ENCODE measurements at regions not wholly inside any gene's neighbourhood (a gene's known extent, or its start where the extent isn't known, plus 50 kb on each side); places are given as distances from the start of the nearest gene placed in this dataset.
A peak's percentile ranks its signal among the peaks of the same experiment; 100 is the strongest.

DNA sequence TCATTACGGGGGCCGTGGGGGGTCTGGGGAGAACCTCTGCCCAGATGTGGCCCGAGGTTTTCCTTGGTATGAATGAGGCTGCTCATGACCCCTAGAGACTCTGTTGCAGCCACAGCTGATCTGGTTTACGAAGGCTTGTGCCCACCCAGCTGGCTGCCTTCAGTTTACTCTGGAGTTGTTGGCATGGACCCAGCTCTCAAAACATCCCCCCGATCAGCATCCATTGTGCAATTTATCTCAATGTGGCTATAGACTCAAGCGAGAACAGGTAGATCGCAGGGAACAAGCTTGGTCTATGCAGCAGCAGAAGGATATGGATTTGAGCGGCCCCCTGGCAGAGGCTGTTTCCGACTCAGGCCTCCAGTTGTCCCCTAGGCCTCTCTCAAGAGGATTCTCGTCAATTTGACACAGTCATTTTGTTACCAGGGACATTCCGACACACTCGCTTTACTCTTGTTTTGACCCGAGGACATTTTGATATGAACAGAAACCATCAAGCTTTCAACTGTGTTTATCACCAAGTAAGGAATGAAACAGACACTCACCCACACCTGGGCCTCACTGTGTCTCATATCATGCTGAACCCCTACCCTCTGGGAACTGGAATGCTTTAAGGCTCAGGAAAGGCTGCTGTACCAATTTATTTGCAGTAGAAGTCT lies 161.5 kb downstream of the KATNAL1 start:
- in situ Hi-C loops (cut with HindIII; ENCODE audit: low sequenced_read_pairs) = no loop called here
- no peak overlapping the region for H3K4me3 ChIP-seq (ENCODE audit: low read depth, low read length)
- TF ChIP-seq, protein P1, sequence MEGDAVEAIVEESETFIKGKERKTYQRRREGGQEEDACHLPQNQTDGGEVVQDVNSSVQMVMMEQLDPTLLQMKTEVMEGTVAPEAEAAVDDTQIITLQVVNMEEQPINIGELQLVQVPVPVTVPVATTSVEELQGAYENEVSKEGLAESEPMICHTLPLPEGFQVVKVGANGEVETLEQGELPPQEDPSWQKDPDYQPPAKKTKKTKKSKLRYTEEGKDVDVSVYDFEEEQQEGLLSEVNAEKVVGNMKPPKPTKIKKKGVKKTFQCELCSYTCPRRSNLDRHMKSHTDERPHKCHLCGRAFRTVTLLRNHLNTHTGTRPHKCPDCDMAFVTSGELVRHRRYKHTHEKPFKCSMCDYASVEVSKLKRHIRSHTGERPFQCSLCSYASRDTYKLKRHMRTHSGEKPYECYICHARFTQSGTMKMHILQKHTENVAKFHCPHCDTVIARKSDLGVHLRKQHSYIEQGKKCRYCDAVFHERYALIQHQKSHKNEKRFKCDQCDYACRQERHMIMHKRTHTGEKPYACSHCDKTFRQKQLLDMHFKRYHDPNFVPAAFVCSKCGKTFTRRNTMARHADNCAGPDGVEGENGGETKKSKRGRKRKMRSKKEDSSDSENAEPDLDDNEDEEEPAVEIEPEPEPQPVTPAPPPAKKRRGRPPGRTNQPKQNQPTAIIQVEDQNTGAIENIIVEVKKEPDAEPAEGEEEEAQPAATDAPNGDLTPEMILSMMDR (IDR thresholded peaks at IDR 0.05; ENCODE audit: low read depth, low read length, missing control alignments) = no peak
- no peak for DNase-seq (ENCODE audit: low read depth)

DNA sequence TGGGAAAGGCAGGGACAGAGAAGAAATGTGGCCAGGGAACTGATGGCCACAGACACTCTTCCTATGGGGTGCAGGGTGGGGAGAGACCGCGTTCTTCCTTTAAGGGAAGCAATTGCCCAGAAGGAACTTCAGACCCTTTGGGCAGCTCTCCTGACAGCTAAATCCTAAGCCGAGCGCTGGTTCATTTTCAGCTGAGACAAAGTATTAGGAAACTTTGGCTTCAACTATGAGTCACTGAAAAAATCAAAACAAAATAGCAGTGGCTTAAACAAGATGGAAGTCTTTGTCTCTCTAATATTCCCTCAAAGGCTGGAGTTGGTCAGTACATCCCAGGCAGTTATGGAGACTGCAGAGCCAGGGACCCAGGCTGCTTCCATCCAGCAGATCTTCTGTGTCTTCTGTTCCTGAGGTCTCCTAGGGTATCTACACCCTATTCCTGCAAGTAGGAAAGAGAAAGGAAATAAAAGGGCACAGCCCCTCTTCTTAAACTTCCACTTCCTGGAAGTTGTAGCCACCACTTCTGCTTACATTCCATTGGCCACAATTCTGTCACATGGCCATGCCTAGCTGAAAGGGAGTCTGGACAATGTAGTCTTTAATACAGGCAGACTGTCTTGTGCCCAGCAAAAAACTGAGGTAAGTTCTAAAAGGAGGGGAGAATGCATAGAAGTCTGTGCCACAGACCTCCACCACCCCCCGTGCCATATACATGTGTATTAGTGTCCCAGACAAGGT lies 163.5 kb downstream of the KATNAL1 start:
- in situ Hi-C loops (cut with HindIII; ENCODE audit: low sequenced_read_pairs) = no loop called here
- no peak overlapping the region for H3K4me3 ChIP-seq (ENCODE audit: low read depth, low read length)
- DNase-seq (ENCODE audit: low read depth) = no peak
- TF ChIP-seq, protein P1 (IDR thresholded peaks at IDR 0.05; ENCODE audit: low read depth, low read length, missing control alignments) = no peak

DNA sequence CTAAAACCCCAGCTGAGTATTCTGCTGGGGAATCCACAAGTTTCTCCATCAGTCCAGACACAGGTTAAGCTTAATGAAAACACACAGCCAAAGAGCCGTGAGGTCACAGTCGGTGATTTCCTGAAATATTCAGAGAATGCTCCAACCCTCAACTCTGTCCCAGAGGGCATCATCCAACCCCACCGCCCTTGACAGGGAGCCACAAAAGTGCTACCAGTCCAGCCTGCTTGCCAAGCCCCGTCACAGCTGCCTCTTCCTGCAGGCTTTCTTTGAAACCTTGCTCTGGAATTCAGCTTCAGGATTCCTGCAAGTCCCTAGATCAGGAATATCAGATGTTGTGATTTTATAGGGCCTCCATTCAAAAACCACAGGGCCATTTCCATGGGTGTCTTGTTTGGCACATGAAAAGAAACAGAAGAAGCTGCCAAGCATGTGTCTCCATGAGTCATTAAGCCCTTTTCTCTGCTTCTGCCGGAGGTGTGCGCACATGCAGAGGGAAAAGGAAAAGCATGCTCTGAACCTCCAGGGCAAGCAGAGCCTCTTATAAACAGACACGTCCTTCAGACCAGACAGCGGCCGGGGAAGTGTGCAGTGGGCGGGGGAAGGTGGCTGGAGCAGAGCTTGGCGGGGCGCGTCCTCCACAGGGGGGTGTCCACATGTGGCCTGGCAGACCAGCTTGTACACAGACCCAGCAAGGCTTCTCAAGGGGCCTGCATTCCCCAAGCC lies 164.7 kb downstream of the KATNAL1 start:
- DNase-seq (ENCODE audit: low read depth) = peak; percentile 98
- H3K4me3 ChIP-seq (ENCODE audit: low read depth, low read length) = no peak overlapping the region
- in situ Hi-C loops (cut with HindIII; ENCODE audit: low sequenced_read_pairs) = no loop called here
- TF ChIP-seq, protein P1 (IDR thresholded peaks at IDR 0.05; ENCODE audit: low read depth, low read length, missing control alignments) = no peak

DNA sequence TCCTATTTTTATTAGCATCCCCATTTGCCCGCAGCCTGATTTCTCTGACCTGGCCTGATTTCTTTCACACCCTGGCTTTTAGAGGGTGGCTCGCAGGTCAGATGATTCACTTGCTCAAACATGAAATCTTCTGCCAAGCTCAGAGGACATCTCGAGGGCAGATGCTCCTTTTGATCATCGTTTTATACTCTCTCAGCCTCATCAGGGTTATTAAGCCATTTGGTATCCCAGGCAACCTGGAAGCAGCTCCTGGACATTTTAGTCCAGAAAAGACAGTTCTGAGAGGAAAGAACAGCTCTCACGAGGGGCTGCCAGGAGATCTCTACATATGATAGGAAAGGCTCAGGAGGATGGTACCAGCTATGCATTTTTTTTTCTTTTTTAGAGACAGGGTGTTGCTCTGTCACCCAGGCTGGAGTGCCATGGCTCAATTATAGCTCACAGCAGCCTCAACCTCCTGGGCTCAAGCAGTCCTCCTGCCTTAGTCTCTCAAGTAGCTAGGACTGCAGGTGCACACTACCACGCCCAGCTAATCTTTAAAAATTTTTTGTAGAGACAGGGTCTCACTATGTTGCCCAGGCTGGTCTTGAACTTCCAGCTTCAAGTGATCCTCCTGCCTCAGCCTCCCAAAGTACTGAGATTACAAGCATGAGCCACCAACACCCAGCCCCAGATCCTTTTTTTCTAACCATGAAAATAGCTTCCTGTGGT lies 165.4 kb downstream of the KATNAL1 start:
- TF ChIP-seq, protein P1 (IDR thresholded peaks at IDR 0.05; ENCODE audit: low read depth, low read length, missing control alignments) = no peak
- H3K4me3 ChIP-seq (ENCODE audit: low read depth, low read length) = no peak overlapping the region
- DNase-seq (ENCODE audit: low read depth) = no peak
- in situ Hi-C loops (cut with HindIII; ENCODE audit: low sequenced_read_pairs) = no loop called here

DNA sequence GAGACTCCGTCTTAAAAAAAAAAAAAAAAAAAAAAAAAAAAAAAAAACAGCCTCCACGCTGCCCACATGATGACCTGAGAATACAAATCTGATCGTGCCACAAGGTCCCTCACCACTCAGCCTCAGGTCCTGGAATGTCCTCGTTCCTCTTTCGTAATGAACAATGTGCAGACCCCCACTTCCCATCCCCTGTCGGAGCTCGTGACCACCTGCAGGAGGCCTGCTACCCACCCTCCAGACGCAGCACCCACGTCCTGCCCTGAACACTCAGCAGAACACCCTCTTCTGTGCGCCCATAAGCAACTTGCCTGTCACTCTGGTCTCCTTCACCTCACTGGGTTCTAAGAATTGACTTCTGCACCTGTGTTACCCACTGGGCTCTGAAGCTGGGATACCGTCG lies 166.4 kb downstream of the KATNAL1 start:
- H3K4me3 ChIP-seq (ENCODE audit: low read depth, low read length) = no peak overlapping the region
- TF ChIP-seq, protein P1 (IDR thresholded peaks at IDR 0.05; ENCODE audit: low read depth, low read length, missing control alignments) = no peak
- no peak for DNase-seq (ENCODE audit: low read depth)
- in situ Hi-C loops (cut with HindIII; ENCODE audit: low sequenced_read_pairs) = no loop called here

DNA sequence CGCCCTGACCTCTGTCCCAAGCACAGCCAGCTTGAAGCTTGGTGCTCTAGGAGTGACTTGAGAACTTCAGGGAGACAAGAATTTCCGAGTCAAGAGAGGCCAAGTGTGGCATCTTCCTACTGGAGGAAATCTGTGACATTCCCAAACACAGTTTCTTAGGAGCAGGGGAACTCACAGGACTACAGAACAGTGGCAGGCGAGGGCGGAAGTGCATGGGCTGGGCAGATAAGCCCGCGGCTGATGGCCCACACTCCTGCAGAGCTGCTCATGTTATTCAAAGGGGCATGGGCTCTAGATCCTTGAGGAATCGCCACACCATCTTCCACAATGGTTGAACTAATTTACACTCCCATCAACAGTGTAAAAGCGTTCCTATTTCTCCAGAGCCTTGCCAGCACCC lies 168.8 kb downstream of the KATNAL1 start:
- in situ Hi-C loops (cut with HindIII; ENCODE audit: low sequenced_read_pairs) = no loop called here
- no peak overlapping the region for H3K4me3 ChIP-seq (ENCODE audit: low read depth, low read length)
- TF ChIP-seq, protein P1 (IDR thresholded peaks at IDR 0.05; ENCODE audit: low read depth, low read length, missing control alignments) = no peak
- DNase-seq (ENCODE audit: low read depth) = no peak
